22Rv1 (cell line): ENCODE measurements at regions not wholly inside any gene's neighbourhood (a gene's known extent, or its start where the extent isn't known, plus 50 kb on each side); places are given as distances from the start of the nearest gene placed in this dataset.
"Not testable (repeated sequence)": the region's sequence is repeated elsewhere in the genome, so short reads cannot be mapped to it uniquely, and the experiment has no call there.

ENCODE experiments used
- H3K27ac ChIP-seq: fragments of 450-650 bp; 2 replicates; pipeline ENCODE4 v1.5.1; 2017
- ZFX ChIP-seq: fragments of 450-650 bp; IDR thresholded peaks from 2 replicates; pipeline ENCODE4 v1.6.1; 2017; ENCODE audit warnings: antibody characterized with exemption, borderline replicate concordance
- TF ChIP-seq, protein P1 (sequence below): fragments of 450-650 bp; IDR thresholded peaks from 2 replicates; pipeline ENCODE4 v1.5.1; 2017; ENCODE audit warnings: mild to moderate bottlenecking

DNA sequence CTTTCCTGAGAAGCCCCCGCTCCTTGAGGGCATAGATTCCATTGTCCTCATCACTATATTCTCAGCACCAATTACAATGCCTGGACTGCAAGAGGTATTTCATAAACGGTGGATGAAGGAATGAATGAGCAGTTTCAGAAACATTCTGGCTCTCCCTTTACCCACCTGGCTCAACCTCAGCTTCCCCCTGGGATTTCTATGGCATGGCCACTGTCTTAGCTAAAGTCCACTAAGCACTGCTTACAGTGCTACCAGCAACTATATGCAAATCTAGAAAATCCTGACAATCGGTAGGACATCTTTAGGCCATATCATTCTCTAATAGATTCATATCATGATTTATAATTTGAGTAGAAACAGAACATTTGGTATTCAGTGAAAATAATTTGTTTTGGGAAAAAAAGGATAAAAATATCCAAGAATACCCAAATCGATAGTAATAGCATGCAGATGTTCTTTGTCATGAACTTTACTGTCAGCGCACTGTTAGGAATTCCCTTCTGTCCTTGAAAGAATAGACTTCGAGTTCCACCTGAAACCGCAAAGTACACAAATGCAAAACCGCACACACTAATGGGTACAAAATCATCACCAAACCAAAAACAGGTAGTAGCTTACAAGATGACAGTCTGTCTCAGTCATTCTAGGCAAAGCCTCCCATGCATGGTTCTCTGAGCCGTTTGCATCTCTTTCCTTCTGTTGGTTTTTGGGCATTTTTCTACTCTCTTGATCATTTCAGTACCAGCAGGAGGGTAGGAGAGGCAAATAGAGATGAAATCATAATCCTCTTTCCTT lies 303.6 kb upstream of the ID2 start:
- TF ChIP-seq, protein P1, sequence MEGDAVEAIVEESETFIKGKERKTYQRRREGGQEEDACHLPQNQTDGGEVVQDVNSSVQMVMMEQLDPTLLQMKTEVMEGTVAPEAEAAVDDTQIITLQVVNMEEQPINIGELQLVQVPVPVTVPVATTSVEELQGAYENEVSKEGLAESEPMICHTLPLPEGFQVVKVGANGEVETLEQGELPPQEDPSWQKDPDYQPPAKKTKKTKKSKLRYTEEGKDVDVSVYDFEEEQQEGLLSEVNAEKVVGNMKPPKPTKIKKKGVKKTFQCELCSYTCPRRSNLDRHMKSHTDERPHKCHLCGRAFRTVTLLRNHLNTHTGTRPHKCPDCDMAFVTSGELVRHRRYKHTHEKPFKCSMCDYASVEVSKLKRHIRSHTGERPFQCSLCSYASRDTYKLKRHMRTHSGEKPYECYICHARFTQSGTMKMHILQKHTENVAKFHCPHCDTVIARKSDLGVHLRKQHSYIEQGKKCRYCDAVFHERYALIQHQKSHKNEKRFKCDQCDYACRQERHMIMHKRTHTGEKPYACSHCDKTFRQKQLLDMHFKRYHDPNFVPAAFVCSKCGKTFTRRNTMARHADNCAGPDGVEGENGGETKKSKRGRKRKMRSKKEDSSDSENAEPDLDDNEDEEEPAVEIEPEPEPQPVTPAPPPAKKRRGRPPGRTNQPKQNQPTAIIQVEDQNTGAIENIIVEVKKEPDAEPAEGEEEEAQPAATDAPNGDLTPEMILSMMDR: no peak
- no peak for TF ChIP-seq ZFX
- no peak overlapping the region for H3K27ac ChIP-seq

DNA sequence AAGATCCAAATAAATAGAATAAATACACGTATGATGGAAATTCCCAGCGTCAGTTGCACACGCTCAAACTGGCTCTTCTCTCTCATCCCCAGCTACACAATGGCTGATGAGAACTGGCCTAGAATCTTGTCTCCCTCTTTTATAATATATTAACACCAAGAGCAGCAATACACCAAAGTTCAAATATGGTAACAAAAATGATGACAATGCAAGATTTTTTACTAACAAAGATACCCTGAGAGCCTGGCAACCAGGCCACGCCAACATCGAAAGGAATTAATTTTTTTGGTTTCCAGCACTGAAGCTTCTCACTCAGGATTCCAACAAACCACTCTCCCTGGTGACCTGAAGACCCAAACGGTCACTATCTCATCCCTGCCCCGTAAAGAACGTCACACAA lies 302.7 kb upstream of the ID2 start:
- H3K27ac ChIP-seq: no peak overlapping the region
- TF ChIP-seq, protein P1: no peak

DNA sequence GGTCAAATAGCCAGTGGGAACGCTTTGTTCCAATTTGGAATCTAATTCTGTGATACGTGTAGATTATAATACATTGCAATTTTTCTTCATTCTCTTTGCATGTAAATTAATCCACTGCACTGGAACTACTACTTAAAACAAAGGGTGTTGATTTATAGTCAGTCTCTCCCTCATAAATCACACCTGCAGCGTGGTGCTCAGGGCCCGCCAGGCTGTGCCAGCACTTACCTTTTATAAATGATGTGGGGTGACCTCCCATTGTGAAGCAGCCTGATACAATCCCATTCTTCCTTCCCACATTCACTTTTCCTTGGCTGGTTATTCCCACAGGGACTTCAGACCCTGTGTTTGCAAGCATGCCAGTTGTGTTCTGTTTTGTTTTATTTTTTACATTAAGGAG lies 302.3 kb upstream of the ID2 start:
- TF ChIP-seq ZFX: no peak
- TF ChIP-seq, protein P1: no peak
- no peak overlapping the region for H3K27ac ChIP-seq

DNA sequence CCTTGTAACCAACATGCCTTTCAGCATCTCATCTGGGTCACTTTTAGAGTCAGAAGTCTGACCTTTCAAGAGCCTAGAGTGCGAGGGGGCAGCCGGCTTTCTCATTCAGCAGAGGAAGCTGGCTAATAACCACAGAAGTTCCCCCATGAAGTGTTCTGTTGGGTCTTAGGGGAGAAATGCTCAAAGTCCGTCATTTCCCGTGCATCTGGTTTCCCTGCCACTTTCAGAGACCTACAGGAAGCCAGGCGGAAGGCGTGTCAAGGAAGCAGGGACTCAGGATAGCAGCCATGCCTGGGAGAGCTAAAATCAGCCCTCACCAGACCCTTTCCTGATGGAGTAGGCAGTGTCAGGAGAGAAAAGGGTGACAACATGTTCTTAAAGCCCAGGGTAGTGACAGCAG lies 301.8 kb upstream of the ID2 start:
- H3K27ac ChIP-seq: no peak overlapping the region

DNA sequence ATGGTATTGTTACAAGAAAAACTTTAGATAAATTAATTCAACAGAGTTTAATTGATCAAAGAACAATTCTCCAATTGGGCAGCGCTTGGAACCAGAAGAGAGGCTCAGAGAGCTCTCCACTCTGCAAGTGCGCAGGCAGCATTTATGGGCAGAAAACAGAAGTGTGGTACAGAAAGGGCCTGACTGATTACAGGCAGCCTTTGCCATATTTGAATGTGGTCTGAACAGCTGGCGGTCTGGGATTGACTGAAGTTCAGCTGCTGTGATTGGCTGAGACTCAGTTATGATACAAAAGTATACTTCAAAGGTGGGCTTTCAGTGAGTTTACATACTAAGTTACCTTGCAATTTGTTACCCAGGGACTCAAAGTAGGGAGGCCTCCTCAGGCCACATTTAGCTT lies 301.3 kb upstream of the ID2 start:
- H3K27ac ChIP-seq: no peak overlapping the region

More for the DNA sequence above, 301.8 kb upstream of the ID2 start:
- TF ChIP-seq ZFX: no peak
- TF ChIP-seq, protein P1: no peak

DNA sequence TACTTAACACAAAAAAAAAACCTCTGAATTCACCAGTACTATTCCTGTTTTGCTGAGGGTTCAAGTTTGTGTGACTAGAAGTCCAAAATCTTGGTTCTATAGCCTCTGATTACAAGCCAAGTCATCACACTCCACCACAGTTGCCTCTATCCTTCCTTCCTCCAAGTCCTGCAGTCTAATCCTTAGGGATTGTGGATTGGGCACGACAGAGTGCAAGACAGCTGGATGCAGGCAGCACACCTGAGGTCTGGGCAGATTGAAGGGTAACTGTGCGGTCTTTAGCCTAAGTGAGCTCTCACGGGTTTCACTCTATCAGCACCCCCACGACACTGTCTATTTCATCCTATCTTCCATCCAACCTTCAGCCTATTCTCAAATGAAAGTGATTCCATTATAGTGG lies 299.4 kb upstream of the ID2 start:
- TF ChIP-seq ZFX: no peak
- TF ChIP-seq, protein P1: no peak
- H3K27ac ChIP-seq: no peak overlapping the region

More for the DNA sequence above, 301.3 kb upstream of the ID2 start:
- no peak for TF ChIP-seq ZFX
- TF ChIP-seq, protein P1: no peak

DNA sequence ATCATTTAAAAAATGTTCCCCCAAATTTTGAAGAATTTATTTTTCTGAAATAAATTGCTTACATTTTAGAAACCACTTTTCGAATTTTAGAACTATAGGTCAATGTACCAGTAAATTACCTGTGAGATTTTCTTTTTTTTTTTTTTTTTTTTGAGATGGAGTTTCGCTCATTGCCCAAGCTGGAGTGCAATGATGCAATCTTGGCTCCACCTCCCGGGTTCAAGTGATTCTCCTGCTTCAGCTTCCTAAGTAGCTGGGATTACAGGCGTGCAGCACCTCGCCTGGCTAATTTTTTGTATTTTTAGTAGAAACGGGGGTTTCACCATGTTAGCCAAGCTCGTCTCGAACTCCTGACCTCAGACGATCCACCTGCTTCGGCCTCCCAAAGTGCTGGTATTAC lies 295.1 kb upstream of the ID2 start:
- not testable (repeated sequence) for H3K27ac ChIP-seq

DNA sequence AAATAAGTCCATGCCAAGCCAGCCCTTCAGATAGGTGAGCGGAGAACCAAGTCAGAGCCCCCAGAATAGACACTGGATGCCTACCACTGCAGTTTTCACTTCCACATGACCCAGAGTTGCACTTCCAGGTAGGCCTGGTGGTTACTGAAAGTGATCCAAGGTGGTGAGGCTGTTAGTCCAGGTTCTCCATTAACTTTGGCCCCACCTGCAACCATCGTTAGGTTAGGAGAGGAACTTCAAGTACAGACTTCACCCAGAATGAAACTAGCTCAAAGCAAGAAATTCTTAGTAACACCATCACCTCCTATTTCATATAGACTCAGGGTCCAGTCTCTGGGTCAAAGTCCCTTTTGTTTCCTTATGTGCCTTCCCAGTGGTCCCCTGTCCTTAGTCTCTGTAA lies 293.1 kb upstream of the ID2 start:
- TF ChIP-seq, protein P1: no peak
- no peak for TF ChIP-seq ZFX
- no peak overlapping the region for H3K27ac ChIP-seq
